Calu3 (cell line): ENCODE measurements at regions not wholly inside any gene's neighbourhood (a gene's known extent, or its start where the extent isn't known, plus 50 kb on each side); places are given as distances from the start of the nearest gene placed in this dataset.

Experiments used
- BruUV-seq: library from RNA; stranded (reverse); fragments of 400-500 nt; replicated peaks from 2 replicates; lab custom pipeline; 2021; lab: Mats Ljungman, UMichigan
- CTCF ChIA-PET: fragments of 300-600 bp; sonication (Branson Sonifier 250); formaldehyde crosslinking; loops from one replicate; lab custom pipeline; 2022; ENCODE audit warnings: antibody characterized with exemption; lab: Charles Lee
- DNase-seq: peaks from one replicate; pipeline ENCODE4 v3.0.0; 2022
- H3K27ac Mint-ChIP-seq: one replicate; pipeline ENCODE4 v1.8.0; 2022; ENCODE audit warnings: mixed read lengths; ENCODE audit not compliant: unreplicated experiment
- H3K27me3 Mint-ChIP-seq: one replicate; pipeline ENCODE4 v1.8.0; 2022; ENCODE audit warnings: mixed read lengths; ENCODE audit not compliant: unreplicated experiment
- H3K36me3 Mint-ChIP-seq: one replicate; pipeline ENCODE4 v1.8.0; 2022; ENCODE audit warnings: mild to moderate bottlenecking, moderate library complexity, mixed read lengths; ENCODE audit not compliant: insufficient read depth, unreplicated experiment
- H3K4me1 Mint-ChIP-seq: one replicate; pipeline ENCODE4 v1.8.0; 2022; ENCODE audit warnings: mild to moderate bottlenecking, low read depth, mixed read lengths; ENCODE audit not compliant: unreplicated experiment
- H3K4me3 Mint-ChIP-seq: one replicate; pipeline ENCODE4 v1.8.0; 2022; ENCODE audit warnings: mild to moderate bottlenecking, low read depth, moderate library complexity, mixed read lengths; ENCODE audit not compliant: unreplicated experiment
- H3K9me3 Mint-ChIP-seq: one replicate; pipeline ENCODE4 v1.8.0; 2022; ENCODE audit warnings: low read depth, mixed read lengths; ENCODE audit not compliant: unreplicated experiment
- CTCF ChIP-seq: fragments of 200-600 bp; IDR thresholded peaks from one replicate; pipeline ENCODE4 v1.8.0; 2022; ENCODE audit warnings: antibody characterized with exemption; ENCODE audit not compliant: unreplicated experiment
- intact Hi-C: fragments of 100-400 bp; cut with micrococcal nuclease; formaldehyde crosslinking; loops from one replicate; pipeline ENCODE4 v1.10.0; 2022; ENCODE audit not compliant: unreplicated experiment

- no peak overlapping the region for H3K27ac Mint-ChIP-seq
- intact Hi-C loops, result no loop called here
- H3K9me3 Mint-ChIP-seq, result no peaks in the 10 kb centered on the region
- no TSS peak for BruUV-seq
- CTCF ChIA-PET, result no interaction called here
- H3K4me1 Mint-ChIP-seq, result peaks cover 9% of the 10 kb centered on the region
- no peaks in the 10 kb centered on the region for H3K36me3 Mint-ChIP-seq
- H3K27me3 Mint-ChIP-seq, result no peaks in the 10 kb centered on the region
- no peak for TF ChIP-seq CTCF
- no peak for DNase-seq
- H3K4me3 Mint-ChIP-seq, result no peak overlapping the region
Measured at GRCh38 chr4:159777689-159778088, 674.8 kb downstream of the RAPGEF2 start.

GRCh38 chr4:159778298-159778697 is 675.4 kb downstream of the RAPGEF2 start:
- intact Hi-C loops, result no loop called here
- CTCF ChIA-PET, result no interaction called here
- Mint-ChIP-seq H3K4me3 (no peak overlapping the region), H3K27me3 (no peaks in the 10 kb centered on the region), H3K4me1 (peaks cover 9% of the 10 kb centered on the region), H3K36me3 (no peaks in the 10 kb centered on the region), H3K9me3 (no peaks in the 10 kb centered on the region), H3K27ac (no peak overlapping the region)
- BruUV-seq, result no TSS peak
- DNase-seq, result no peak
- no peak for TF ChIP-seq CTCF

- H3K4me1 Mint-ChIP-seq, result peaks cover 9% of the 10 kb centered on the region
- H3K4me3 Mint-ChIP-seq, result no peak overlapping the region
- DNase-seq, result no peak
- TF ChIP-seq CTCF, result no peak
- H3K27me3 Mint-ChIP-seq, result no peaks in the 10 kb centered on the region
- H3K9me3 Mint-ChIP-seq, result peaks cover 2% of the 10 kb centered on the region
- H3K36me3 Mint-ChIP-seq, result no peaks in the 10 kb centered on the region
- H3K27ac Mint-ChIP-seq, result peak overlapping the region; percentile 39
- BruUV-seq, result no TSS peak
- intact Hi-C loops, result no loop called here
- CTCF ChIA-PET, result no interaction called here
Measured at GRCh38 chr4:159779716-159780115, 676.8 kb downstream of the RAPGEF2 start.

GRCh38 chr4:159780196-159780922 is 677.5 kb downstream of the RAPGEF2 start:
- no peaks in the 10 kb centered on the region for H3K36me3 Mint-ChIP-seq
- no peak for TF ChIP-seq CTCF
- no peak for DNase-seq
- no peak overlapping the region for H3K27ac Mint-ChIP-seq
- H3K27me3 Mint-ChIP-seq, result no peaks in the 10 kb centered on the region
- BruUV-seq, result no TSS peak
- peaks cover 4% of the 10 kb centered on the region for H3K9me3 Mint-ChIP-seq
- no peak overlapping the region for H3K4me3 Mint-ChIP-seq
- intact Hi-C loops, result no loop called here
- H3K4me1 Mint-ChIP-seq, result peaks cover 9% of the 10 kb centered on the region
- CTCF ChIA-PET, result no interaction called here
